Epithelial cell of prostate (primary cell): ENCODE measurements at regions not wholly inside any gene's neighbourhood (a gene's known extent, or its start where the extent isn't known, plus 50 kb on each side); places are given as distances from the start of the nearest gene placed in this dataset.
A peak's percentile ranks its signal among the peaks of the same experiment; 100 is the strongest.
"Not testable (repeated sequence)": the region's sequence is repeated elsewhere in the genome, so short reads cannot be mapped to it uniquely, and the experiment has no call there.

ENCODE experiments used
- DNase-seq: peaks from one replicate; pipeline ENCODE4 v3.0.0-alpha.2; 2011; ENCODE audit warnings: low read depth, low spot score
- H3K27ac ChIP-seq: fragments of 450-650 bp; 2 replicates; pipeline ENCODE4 v1.5.1; 2017; ENCODE audit warnings: mild to moderate bottlenecking

GRCh38 chr5:174493530-174493929, 230.9 kb upstream of the MSX2 start:
- DNase-seq = no peak
- no peak overlapping the region for H3K27ac ChIP-seq

DNA sequence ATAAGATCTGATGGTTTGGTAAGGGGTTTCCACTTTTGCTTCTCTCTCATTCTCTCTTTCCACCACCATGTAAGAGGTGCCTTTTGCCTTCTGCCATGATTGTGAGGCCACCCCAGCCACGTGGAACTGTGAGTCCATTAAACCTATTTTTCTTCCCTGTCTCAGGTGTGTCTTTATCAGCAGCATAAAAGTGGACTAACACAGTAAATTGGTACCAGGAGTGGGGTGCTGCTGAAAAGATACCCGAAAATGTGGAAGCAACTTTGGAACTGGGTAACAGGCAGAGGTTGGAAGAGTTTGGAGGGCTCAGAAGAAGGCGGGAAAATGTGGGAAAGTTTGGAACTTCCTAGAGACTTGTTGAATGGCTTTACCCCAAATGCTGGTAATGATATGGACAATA, 226.4 kb upstream of the MSX2 start:
- not testable (repeated sequence) for DNase-seq, H3K27ac ChIP-seq

DNA sequence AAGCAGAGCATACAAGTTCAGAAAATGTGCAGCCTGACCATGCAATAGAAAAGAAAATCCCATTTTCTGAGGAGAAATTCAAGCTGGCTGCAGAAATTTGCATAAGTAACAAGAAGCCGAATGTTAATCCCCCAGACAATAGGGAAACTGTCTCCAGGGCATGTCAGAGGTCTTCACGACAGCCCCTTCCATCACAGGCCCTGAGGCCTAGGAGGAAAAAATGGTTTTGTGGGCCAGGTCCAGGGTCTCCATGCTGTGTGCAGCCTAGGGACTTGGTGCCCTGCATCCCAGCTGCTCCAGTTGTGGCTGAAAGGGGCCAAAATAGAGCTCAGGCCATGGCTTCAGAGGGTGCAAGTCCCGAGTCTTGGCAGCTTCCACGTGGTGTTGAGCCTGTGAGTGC, 225.8 kb upstream of the MSX2 start:
- not testable (repeated sequence) for DNase-seq

DNA sequence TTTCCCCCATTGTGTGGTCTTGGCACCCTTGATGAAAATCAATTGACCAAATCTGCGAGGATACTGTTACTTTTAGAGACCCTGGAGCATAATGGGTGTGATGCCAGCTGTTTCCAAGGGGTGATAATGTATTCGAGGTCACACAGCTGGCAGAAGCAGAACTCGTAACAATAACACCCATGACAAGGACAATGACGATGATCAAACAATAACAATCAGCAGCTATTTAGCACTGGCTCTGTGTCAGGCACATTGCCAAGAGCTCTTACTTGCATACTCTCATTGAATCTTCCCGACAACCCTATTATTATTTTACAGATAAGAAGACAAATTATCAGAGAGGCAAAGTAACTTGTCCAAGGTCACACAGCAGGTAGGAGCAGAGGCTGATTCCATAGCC, 223.7 kb upstream of the MSX2 start:
- no peak for DNase-seq
- no peak overlapping the region for H3K27ac ChIP-seq

More for the DNA sequence above, 225.8 kb upstream of the MSX2 start:
- not testable (repeated sequence) for H3K27ac ChIP-seq

DNA sequence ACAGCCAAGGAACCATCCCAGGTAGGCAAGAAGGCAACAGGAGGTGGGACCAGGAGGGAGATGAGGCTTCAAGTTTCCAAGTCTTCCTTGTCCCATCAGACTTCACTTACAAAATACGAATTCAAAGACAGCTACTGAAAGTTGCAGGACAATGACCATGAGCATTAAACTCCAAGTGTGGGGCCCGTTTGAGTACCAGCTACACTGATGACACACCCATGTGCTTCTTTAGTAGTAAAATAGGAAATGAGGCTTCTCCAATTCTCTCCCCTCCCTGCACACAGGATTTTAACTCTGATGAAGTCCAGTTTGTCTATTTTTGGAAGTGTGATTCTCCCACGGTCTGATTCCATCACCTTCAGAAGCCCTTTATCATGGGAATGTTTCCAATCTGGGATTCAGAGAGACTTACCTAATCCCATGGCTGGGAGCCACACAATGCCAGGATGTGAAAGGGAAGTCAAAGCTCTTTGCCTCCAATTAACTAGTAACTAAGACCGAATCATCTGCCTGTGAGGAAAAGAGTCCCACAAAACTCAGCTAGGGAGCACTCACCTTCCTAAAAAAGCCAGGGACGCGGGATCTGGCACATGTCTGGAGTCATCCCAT, 222.8 kb upstream of the MSX2 start:
- DNase-seq = no peak
- no peak overlapping the region for H3K27ac ChIP-seq

GRCh38 chr5:174503086-174503460, 221.3 kb upstream of the MSX2 start:
- H3K27ac ChIP-seq = peak overlapping the region; percentile 74
- DNase-seq = no peak

DNA sequence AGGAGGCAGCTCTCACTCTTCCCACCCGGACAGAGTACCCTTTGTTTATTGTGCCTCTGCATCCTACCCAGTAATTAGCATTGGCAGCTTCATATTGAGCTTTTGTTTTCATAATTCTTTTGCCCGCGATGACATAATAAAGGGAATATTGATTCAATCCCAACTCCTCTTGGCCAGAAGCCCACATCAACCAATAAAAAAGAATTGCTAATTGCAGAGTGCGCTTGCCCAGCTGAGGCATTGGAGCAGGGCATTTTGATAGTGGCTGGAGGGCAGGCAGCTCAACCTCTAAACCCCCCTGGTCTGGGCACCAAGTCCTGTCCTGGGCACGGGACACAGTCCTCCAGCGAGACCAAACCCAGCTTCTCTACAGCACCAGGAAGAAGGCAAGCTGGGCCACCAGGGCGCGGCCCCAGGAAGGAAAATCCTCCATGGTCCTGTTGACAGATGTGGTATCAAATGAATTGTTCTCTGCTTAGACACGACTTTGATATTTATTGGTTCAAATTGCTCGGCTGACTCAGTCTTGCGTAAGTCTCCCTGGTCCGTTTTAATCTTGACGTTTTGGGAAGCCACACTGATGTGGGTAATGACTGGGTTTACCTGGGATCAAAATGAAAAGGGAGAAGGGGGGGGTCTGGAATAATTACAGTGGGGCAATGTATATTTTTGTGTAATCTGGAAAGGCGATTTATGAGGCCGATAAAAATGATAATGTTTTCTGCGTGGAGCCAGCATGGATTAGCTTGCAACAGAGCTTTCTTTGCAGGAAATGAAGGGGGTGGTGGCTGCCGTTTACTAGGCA, 220.7 kb upstream of the MSX2 start:
- peak; percentile 77 for DNase-seq
- H3K27ac ChIP-seq = peak overlapping the region; percentile 74

DNA sequence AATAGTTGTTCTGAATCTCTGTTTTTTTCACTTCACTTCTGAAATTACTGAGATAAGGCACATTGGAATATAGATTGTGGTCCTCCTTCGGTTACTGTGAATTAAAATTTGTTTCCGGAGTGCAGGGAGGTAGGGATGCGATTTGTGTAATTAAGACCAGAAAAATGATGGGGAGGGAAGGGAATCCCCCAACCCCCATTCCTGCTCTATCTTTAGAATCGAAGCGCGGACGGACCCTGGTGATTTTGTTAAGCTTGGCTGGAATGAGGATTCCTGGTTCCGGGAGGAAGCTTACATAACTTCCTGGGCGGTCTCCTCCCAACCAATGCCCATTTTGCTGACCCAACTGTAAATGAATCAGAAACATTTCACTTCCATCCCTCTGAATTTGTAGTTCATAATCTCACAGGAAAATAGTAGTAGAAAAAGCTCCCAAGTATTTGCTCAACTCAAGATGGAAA, 220.1 kb upstream of the MSX2 start:
- peak overlapping the region; percentile 74 for H3K27ac ChIP-seq
- DNase-seq = no peak

GRCh38 chr5:174505621-174506020, 218.8 kb upstream of the MSX2 start:
- H3K27ac ChIP-seq = peak overlapping the region; percentile 31
- DNase-seq = peak; percentile 45

- not testable (repeated sequence) for H3K27ac ChIP-seq, DNase-seq
These were observed 213.5 kb upstream of the MSX2 start for GRCh38 chr5:174510782-174511453.

DNA sequence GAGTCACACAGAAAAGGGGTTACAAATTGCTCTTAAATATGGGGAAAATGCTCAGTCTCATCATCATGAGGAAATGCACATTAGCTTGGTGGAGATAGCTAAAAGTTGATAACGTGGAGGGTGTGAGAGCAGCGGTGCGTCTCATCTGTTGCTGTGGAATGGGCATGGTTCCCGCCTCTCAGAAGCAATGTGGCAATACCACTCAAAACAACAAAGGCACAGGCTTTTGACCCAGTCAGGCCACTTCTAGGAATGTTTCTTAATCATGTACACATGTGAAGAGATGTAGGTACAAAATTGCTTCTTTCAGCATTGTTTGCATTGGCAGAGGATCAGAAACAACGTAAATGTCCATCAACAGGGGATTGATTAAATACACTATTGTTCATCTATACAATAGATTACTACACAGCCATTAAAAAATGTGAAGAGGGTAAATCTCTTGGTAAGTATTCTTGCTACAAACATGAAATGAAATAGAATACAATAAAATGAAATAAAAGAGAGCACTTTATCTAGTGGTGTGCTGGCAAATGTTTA, 212.6 kb upstream of the MSX2 start:
- DNase-seq = no peak
- no peak overlapping the region for H3K27ac ChIP-seq

DNA sequence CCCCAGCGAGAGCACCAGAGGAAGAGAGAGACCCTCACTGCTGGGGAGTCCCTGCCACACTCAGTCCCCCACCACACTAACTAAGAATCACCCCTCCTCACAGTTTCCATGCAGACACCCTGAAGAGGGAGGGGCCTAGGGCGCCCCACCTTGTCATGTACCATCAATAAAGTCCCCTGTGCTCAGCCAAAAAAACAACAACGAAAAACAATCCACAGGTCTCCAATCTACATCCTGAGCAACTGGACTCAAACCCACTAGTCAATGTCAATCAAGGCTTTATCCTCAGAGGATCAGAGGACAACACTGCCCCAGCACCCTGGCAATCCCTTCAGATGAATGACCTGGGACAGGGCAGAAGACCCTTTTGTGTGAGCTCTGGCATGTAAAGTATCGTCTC, 210.1 kb upstream of the MSX2 start:
- DNase-seq = no peak
- no peak overlapping the region for H3K27ac ChIP-seq

DNA sequence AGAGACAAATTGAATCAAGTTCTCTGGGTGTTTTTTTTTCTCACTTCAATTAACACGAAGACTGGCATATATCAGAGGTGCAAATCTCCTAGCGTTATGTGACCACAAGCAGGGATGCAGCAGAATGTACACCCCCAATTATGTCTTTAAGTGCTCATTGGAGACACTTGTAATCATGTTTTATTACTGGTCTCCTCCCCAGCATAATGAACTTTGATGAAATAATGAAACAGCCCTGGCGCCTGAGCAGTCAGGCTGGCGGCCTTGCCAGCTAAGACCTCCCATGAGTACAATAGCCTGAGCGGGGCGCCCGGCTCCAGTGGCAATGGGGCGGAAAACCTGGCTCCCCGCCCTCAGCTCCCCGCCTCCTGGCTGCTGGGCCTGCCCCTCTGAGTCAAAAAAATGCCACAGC, 209.4 kb upstream of the MSX2 start:
- no peak for DNase-seq
- H3K27ac ChIP-seq = no peak overlapping the region

- DNase-seq = no peak
- no peak overlapping the region for H3K27ac ChIP-seq
These were observed 207.6 kb upstream of the MSX2 start for GRCh38 chr5:174516741-174517140.

GRCh38 chr5:174518512-174518911, 205.9 kb upstream of the MSX2 start:
- no peak for DNase-seq
- no peak overlapping the region for H3K27ac ChIP-seq

DNA sequence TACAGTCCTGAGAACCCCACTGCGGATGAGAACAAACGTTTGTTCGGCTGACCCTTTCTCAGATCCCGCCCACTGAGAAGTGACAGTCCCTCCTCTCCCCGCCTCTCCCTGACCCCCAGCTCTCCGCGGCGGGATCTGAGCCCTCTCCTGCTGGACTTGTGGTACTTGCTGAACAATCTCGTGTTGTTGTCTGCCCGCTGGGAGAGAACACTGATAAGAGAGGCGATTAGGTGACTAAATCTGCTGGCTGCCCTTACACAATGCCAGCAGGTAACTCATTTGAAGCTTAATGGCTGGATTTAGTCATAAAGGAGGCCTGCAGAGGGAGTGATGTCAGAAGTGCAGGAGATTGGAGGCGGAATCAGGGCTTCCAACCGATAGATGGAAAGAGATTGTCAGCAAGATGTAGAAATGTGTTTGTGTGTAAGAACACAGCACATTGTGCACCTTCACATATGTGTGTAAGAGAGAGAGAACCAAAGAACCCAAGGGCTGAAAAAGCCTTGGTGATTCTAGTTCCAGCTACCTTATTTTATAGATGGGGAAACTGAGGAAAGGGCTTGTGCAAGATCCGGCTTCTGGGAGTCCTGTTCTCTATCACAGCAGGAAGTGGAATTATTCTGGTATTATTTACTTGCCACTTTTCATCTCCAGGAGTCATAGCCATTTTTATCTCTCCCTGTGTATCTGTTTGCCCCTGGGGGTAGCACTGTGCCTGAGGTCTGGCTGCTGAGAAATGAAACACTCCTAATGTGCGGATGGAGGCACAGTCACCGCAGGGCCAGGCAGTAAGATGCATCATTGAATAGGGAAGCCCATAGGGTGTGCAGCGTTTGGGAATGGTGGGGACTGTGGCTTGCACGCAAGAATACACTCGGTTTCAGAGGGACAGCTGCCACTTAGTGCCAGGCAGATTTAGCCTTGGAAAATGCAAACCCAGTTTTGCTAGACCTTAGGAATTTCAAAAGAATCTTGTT, 203.7 kb upstream of the MSX2 start:
- no peak for DNase-seq
- no peak overlapping the region for H3K27ac ChIP-seq

DNA sequence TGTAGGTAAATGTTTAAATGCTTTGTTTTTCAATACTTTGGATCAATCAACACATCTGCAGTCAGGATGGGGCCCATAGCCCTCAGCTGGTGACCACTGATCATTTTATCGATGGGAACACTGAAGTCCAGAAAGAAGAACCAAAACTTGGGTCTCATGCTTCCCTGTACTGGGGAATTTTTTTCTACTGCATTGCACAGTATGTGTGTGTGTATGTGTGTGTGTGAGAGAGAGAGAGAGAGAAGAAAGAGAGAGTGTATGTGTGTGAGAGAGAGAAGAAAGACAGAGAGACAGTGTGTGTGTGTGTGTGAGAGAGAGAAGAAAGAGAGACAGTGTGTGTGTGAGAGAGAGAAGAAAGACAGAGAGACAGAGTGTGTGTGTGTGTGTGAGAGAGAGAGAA, 202.9 kb upstream of the MSX2 start:
- no peak overlapping the region for H3K27ac ChIP-seq
- no peak for DNase-seq

DNA sequence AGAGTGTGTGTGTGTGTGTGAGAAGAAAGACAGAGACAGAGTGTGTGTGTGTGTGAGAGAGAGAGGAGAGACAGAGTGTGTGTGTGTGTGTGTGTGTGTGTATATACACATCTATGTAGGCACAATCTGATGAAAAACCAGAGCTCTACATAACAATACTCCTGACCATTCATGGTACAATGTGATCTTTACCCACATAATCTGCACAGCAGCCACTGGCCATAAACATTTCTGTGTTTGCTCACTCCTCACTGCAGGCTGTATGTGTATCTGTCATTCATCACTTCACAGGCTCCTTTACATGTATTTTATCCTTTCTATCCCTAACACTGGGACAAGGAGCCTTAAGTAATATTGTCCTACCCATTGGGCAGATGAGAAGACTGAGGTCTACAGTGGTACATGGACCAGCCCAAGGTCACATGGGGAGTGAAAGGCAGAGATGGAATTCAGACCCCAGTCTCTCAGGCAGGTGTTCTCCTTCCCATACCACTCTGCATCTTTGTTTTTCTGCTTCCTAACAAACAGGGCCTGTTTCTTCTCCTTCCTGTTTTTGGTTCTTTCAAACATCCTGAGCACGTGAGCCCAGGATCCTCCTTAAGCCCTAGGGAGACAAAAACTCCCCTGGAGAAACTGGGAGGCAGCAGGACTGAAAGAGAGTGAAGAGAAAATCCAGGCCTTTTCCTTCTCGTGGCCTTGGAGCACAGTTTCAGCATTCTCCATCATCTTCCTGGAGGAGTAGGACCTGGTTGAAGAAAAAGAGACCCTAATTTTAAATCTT, 201.7 kb upstream of the MSX2 start:
- no peak overlapping the region for H3K27ac ChIP-seq
- no peak for DNase-seq
